ENCODE measurements at regions not wholly inside any gene's neighbourhood (a gene's known extent, or its start where the extent isn't known, plus 50 kb on each side); places are given as distances from the start of the nearest gene placed in this dataset.

DNA sequence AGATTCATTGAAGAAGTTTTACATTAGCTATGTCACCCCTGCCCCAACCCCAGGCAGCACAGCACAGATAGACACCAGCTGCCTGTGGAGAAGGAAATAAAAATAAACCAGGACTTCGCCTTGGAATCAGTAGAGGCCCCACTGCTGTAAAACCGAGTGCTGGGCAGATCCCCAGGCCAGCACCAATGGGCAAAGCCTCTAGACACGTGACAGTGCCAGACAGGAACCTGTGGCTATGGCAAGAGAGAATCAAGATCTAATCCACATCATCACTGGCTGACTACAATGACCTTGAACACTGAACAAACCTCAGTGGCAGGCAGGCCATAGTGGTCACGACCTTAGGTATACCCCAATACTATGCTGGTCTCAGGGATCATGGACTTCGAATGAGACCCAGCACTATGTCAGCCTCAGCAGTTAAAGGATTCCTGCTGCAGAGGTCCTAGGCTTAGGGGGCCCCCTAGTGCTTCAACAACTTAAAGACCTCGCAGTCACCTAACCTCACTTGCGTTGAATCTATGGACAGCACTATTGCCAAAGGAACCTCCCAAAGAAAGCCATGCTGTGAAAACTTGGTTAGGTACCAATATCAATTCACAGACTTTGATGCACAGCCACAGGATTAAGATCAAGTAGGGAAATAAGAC is 2118.6 kb upstream of the C9orf72 start:
- no peak for DNase-seq

DNA sequence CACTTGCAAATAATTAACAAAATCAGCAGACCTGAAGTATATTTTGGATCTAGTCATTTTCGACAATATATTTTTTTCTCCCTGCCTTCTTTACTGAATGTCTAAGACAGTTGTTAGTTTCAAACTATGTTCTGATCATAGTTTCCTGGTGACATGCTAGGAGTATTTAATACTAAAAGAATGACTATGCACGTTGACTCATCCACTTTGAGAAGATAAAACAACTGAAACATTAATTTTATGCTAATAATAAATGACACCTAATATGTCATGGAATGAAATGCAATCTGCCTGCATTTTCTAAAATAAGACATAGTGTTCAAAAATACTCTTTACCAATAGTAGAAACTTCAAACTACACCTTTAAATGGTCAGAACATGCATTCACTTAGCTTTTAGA is 2123.7 kb upstream of the C9orf72 start:
- DNase-seq, result no peak

DNA sequence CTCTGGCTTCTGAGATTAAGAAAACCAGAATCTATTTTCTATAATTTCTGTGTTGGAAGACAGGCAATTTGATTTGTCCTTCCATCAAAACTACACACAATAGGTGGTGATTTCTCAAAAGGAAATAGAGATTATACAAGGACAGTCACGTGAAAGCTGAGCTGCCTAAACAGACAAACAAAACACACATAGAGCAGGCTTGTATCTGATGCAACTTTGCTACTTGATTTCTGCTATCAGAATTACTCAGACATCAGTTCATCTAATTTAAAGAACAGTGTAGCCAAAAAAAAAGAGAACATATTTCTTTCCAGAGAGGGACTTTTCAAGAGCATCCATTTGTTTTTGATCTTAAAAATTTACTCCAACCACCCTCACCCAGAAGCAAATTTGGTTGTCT is 2128.3 kb upstream of the C9orf72 start:
- no peak for DNase-seq

DNA sequence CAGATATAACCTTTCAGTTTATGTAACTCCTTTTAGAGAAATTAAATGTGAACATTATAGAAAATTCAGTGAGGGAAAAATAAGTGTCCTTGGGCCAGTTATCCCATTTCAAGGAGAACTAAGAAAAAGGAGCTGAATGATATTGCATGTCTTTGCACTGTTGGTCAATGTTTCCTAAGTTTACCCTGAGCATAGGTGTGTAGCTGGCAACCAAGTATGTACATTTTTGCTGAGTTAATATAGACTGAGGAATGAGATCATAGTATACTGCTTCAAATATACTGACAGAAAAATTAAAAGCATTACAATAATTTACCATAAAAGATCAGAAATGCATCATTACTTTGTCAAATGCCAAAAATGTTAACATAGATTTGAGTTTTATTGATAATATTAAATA is 2128.7 kb upstream of the C9orf72 start:
- DNase-seq, result no peak

DNA sequence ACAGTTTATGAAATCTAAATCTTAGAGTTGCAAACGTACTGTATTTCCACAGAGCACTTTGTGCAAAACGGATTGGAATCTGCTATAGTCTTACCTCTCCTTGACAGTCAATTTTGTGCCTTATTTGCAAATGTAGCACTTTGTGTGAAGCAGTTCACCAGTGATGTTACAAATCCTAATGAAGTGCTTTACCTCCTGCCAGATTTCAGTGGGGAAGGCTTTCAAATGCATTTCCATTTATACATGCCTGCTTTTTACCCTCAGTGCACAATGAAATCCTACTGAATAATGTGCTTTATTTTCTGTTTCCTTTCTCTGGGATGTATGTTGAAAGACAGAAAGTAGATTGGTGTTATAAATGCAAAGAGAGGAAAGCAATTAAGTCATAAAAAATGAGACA is 2141.6 kb upstream of the C9orf72 start:
- no peak for DNase-seq

DNA sequence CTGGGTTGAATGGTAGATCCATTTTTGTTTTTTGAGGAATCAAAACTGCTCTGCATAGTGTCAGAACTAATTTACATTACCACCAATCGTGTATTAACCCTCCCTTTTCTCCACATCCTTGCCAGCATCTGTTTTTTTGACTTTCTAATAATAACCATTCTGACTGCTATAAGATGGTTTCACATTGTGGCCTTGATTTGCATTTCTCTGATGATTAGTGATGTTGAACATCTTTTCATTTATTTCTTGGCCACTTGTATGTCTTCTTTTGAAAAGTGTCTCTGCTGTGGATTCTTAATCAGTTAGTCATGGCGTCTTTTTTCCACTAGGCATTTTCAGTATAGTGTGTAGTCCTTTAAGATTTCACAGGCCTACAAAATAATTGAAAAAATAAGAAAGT is 2144.3 kb upstream of the C9orf72 start:
- no peak for DNase-seq

DNA sequence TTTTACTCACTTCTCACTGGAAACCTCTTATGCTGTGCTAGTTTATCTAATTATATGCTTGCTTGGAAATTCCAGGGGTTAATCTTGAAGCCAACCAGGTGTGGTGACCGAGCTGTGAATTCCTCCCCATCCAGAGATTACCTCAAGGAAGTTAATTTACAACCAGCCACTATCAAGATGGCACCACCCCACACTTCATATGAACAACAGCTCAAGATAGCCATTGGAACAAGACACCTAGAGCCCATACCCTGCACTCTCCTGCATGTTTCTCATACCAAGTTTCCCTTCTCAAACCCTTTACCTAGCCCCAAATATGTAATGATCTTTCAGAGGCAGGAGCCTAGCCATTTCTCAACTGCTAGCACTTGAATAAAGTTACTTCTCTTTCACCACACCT is 2156.9 kb upstream of the C9orf72 start:
- no peak for DNase-seq

GRCh38 chr9:29740518-29740917 is 2167.2 kb upstream of the C9orf72 start:
- no peak for DNase-seq

DNA sequence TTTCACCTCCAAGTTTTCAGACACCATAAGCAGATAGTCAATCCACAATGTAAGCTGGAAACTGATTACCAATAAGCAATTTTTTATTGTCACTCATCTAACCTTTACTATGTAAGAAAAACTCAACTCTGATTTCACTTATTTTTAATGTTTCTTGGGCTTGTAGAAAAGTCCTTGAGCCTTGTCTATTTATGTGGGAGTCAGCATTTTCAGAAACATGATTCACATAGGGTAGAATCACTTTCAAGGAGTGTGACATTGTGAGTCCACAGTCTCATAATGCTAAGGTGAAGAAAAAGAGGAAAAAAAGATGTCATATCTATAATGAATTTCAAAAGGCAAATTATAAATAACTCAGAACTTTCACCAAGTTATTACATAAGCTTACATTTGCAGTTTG is 2167.9 kb upstream of the C9orf72 start:
- no peak for DNase-seq

GRCh38 chr9:29750062-29750461 is 2176.8 kb upstream of the C9orf72 start:
- no peak for DNase-seq

GRCh38 chr9:29751226-29751625 is 2177.9 kb upstream of the C9orf72 start:
- peak; percentile 6 for DNase-seq

- DNase-seq, result no peak
Measured at GRCh38 chr9:29753638-29754037, 2180.4 kb upstream of the C9orf72 start.

DNA sequence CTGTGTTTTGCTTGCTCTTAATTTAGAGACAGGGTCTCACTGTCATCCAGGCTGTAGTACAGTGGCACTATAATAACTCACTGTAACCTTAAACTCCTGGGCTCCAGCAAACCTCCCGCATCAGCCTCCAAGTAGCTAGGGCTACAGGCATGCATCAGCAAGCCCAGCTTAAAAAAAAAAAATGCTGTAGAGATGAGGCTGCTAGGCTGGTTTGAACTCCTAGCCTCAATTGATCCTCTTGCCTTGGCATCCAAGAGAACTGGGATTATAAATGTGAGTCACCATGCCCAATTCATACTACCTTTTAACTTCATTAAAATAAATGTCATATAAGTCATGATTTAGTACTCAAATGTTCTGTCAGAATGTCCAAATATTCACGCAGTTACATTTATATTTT is 2195.7 kb upstream of the C9orf72 start:
- no peak for DNase-seq

DNA sequence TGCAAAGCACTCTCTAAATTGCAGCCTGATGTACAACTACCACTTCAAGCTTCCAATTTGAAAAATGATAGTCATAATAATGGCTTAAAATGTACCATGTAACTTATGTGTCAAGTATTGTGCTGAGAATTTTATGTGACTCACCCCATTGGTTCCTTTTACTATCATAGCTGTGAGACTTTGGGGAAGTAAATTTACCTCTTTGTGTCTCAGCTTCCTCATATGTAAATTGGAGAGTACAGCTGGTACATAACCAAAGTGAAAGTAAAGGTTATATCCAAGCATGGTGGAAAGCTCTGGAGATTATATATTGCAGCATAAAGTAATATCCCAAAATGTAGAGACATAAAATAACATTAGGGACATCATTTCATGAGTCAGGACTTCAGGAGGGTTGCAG is 2200.4 kb upstream of the C9orf72 start:
- no peak for DNase-seq

GRCh38 chr9:29775491-29775890 is 2202.2 kb upstream of the C9orf72 start:
- DNase-seq, result no peak

- DNase-seq, result no peak
Measured at GRCh38 chr9:29778281-29778849, 2205.1 kb upstream of the C9orf72 start.

DNA sequence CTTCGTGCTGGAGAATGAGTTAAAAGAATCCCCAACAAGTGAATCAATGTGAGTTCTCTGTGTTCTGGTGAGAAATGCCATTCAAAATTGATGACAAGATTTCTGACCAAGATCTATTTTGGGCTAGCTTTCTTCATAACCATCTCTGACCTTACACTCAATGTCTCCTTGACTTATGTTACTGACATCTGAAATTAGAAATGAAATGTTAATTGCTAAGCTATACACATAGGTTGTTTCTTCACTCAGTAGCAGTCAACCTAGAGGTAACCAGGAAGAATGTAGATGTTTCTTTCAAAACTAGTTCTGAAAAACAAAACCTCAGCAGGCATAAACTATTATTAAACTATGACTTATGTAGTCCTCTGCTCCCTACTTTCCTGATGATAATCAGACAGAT is 2220.7 kb upstream of the C9orf72 start:
- no peak for DNase-seq

DNA sequence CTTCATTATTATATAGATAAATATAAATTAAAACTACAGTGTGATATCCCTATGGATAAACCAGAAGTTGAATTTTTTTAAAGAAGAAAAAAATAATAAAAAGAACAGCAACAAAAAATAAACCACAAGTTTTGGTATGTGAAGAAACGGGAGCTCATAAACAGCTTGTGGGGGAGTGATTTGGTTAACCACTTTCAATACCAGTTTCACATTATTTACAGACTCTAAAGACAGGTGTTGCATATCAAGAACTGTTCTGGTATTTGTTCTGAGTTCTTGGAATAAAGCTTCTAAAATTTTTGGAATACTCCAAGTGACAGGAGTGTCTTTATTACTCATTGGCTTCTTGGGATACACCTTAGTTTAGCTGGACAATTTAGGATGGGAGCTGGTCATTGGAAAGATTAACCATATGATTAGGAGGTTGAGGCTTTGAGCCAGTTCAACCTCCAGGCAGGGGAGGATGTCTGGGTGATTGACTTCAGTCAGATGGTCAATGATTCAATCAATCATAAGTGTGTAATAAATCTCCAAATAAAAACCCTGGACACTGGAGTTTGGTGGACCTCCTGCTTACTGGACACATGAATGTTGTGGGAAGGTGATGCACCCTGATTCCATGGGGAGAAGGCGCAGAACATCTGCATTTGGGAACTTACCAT is 2223.1 kb upstream of the C9orf72 start:
- no peak for DNase-seq

DNA sequence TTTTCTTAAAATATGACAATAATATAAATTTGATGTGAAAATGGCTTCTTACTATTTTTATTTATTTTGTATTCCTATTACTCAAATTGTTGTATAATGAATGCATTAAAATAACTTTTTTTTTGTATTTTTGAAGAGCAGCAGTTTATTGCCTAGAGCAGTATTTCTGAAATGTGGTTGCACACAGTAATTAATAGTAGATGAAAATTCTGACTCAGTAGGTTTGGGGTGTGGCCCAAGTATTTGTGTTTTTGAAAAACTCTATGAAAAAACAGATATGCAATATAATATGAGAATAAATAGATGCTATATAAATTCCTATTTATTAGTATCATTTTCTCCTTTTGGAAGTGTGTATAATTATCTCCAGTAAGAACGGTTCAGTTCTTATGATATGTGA is 2225.3 kb upstream of the C9orf72 start:
- no peak for DNase-seq

GRCh38 chr9:29799227-29799626 is 2225.9 kb upstream of the C9orf72 start:
- DNase-seq, result no peak

- no peak for DNase-seq
Measured at GRCh38 chr9:29800821-29801220, 2227.5 kb upstream of the C9orf72 start.

DNA sequence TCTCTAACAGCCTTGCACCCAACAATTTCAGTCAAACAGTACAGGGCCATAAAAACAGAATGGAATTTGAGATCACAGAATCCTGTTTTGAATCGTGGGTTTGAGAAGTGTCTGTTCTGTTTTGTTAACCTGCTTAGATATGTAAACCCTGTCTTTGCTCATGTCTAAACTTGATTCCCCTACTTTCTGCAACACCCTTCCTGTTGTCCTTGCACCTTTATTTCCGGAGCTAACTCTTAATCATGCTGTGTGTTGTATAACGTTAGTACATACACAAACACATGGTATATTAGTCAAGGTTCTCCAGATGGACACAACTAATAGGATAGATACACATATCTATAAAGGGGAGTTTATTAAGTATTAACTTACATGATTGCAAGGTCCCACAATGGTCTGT is 2229.2 kb upstream of the C9orf72 start:
- no peak for DNase-seq

DNA sequence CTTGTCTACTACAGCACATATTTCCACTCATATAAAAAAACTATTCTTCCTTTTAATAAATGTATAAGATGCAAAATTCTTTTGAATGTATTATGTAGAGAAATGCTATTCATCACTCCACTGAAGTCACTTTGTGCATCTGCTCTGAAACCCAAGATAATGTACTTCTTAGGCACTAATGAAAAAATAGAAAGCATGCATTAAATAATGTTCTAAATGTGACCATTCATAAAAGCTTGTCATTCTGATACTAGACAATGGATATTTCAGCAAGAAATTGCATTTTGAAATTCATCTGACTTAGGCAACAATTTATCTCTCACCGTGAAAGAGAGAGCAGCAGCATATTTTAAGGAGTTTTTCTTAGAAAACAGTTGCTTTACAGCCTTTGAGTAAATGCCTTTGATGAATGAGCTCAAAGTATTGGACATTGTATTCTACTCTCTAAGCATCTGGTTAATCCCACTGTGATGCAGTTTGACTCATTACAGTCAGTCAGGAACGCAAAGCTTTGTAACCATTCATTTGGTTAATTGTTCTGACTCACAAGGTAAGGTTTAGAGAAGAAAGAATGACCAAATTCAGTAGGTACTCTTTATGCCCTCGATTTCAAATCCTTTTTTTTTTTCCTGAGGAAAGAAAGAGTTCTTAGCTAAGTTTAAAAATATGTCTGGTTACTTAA is 2233.8 kb upstream of the C9orf72 start:
- no peak for DNase-seq

Measured in muscle of arm (tissue), 1 donor.